Motor neuron (in vitro differentiated cells): ENCODE measurements at regions not wholly inside any gene's neighbourhood (a gene's known extent, or its start where the extent isn't known, plus 50 kb on each side); places are given as distances from the start of the nearest gene placed in this dataset.

Experiments used
- ATAC-seq, 8 experiments: fragments of 200-7000 bp; cut with Tn5 transposase; replicated peaks in 6 of 8; 2 replicates each; pipeline ENCODE4 v1.8.0; 2021; ENCODE audit warnings: mild to moderate bottlenecking in 8 of 8, moderate library complexity in 8 of 8
- H3K27ac ChIP-seq, 2 donors: fragments of 250-450 bp; sonication (Bioruptor Pico); 2 replicates each; pipeline ENCODE4 v1.9.0; 2021; ENCODE audit warnings: antibody characterized with exemption in 2 of 2, mild to moderate bottlenecking in 2 of 2, moderate library complexity in 1 of 2
- H3K4me1 ChIP-seq, 2 donors: fragments of 250-450 bp; sonication (Bioruptor Pico); replicated peaks in 1 of 2; 2 replicates each; pipeline ENCODE4 v1.6.1; 2021; ENCODE audit warnings: antibody characterized with exemption in 2 of 2, mild to moderate bottlenecking in 2 of 2, moderate library complexity in 1 of 2
- H3K4me3 ChIP-seq, 5 donors: fragments of 250-450 bp; sonication (Bioruptor Pico); 2 replicates each; pipeline ENCODE4 v1.9.0; 2021; ENCODE audit warnings: antibody characterized with exemption in 5 of 5, mild to moderate bottlenecking in 5 of 5, moderate library complexity in 4 of 5
- WGBS, 10 experiments: fragments of 450-650 bp; shearing (Covaris generic); methylation state at CpG; one replicate each; pipeline ENCODE4 v1.0.0; 2022; 5-methylcytosine and 5-hydroxymethylcytosine counted together
- in situ Hi-C, 9 experiments: fragments of 400-800 bp; cut with MboI; loops; one replicate each; pipeline ENCODE4 v1.15.0; 2021; ENCODE audit warnings: low sequenced_read_pairs in 9 of 9, low pct_unique_long_range_greater_than_20kb in 2 of 9; ENCODE audit not compliant: unreplicated experiment in 9 of 9

DNA sequence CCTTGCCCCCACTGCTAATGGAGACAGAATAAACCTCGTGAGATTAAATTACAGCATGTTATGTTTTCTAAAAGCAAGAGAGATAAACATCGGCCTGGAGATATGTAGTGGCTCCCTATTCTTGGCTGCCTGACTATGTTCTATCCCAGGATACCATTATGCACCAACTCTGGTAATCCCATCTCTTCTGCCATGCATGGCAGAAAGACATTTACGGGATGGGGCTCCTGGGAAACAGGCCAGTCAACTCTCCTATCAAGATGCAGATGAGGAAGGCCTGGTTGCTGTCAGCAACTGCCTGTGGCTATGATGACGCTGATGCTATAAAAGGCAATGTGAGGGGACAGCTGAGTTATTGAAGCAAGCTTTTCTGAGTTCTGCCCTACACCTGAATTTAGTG is 166.2 kb upstream of the VCX3A start:
- Histone ChIP-seq H3K27ac (no peak overlapping the region), H3K4me1 (no peaks in the 10 kb centered on the region), H3K4me3 (no peak overlapping the region)
- ATAC-seq: peak in 1 of 8 experiments; percentile 71
- in situ Hi-C loops: no loop called here
- 0 to 100% (median 67%) methylated on average over 1 to 3 of the region's 4 CpGs; no CpG with 5 or more reads in 7 of the 10 experiments for WGBS, 10 experiments

DNA sequence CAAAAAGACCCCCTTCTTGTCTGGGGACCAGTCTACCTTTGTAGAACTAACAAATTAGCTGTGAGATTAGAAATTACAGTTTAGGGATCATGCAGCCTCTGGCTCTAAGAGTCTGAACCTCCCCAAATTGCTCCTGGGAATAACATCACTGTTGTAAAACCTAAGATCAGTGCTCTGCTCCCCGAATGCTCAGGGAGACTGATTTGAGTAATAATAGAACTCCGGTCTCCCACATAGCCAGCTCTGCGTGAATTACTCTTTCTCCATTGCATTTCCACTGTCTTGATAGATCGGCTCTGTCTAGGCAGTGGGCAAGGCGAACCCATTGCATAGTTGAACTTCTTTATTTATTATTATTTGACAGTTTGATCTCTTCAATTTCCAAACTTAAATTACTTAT is 160.8 kb upstream of the VCX3A start:
- H3K27ac ChIP-seq: no peak overlapping the region
- no peak for ATAC-seq
- H3K4me3 ChIP-seq: no peak overlapping the region
- 0 to 60% (median 40%) methylated on average over 1 to 5 of the region's 5 CpGs; no CpG with 5 or more reads in 5 of the 10 experiments for WGBS, 10 experiments
- H3K4me1 ChIP-seq: peaks cover 0 to 4% of the 10 kb centered on the region in 2 donors
- in situ Hi-C loops: no loop called here

DNA sequence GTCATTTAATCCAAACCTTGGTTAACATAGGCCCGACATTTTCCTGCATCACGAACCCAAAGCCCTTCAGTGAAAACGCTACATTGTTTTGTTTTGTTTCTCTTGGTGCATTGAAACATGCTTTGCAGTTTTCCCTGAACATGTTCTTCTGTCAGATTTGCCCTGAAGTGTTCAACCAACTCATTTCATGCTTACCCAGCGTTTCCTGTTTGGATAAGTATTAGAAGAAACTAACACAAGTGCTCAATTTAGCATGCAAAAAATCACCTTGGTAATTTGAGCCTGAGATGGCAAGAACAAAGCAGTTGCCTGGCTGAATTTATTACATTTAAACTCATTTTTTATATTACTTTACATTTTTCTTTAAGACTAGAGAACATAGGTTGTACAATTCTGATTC is 160.1 kb upstream of the VCX3A start:
- WGBS, 10 experiments: 0 to 71% (median 30%) methylated on average over 1 to 4 of the region's 4 CpGs; no CpG with 5 or more reads in 3 of the 10 experiments
- Histone ChIP-seq H3K4me1 (peaks cover 0 to 4% of the 10 kb centered on the region in 2 donors), H3K4me3 (no peak overlapping the region), H3K27ac (no peak overlapping the region)
- in situ Hi-C loops: no loop called here
- no peak for ATAC-seq

DNA sequence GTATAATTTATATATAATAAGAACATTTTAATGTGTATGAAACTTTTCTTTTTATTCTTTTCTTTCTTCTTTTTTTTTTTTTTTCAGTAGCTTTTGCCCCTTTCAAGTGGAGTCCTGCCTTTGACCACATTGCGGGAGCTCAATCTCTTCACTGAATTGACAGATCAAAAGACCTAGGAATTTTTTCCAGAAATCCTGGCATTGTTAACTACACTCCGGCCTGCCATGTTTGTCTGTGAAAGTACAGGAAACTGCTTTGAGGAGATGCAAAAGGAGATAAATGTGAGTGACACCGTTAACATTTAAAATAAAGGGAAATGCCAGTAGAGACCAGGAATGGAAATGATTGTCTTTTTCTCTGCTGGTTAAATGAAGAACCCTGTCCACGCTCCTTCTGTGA is 159.3 kb upstream of the VCX3A start:
- H3K4me1 ChIP-seq: peaks cover 0 to 4% of the 10 kb centered on the region in 2 donors
- in situ Hi-C loops: no loop called here
- no peak overlapping the region for H3K4me3 ChIP-seq
- no peak overlapping the region for H3K27ac ChIP-seq
- ATAC-seq: no peak
- WGBS, 10 experiments: 0 to 70% (median 25%) methylated on average over 1 to 4 of the region's 4 CpGs; no CpG with 5 or more reads in 4 of the 10 experiments

DNA sequence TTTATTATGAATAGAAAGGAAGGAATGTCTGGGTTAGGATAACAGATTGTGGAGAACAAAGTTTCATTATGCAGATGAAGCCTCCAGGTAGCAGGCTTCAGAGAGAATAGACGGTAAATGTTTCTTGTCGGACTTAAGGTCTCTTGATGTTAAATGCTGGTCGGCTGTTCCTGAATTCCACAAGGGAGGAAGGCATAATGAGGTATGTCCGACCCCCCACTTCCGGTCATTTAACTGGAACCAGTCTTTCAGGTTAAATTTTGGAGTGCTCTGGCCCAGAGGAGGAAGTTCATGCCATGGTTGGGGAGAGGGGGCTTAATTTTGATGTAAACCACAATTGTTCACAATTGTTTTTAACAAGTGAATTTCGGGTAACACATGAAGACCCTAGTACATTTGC is 158.1 kb upstream of the VCX3A start:
- no peak for ATAC-seq
- H3K4me1 ChIP-seq: peaks cover 0 to 4% of the 10 kb centered on the region in 2 donors
- in situ Hi-C loops: no loop called here
- no peak overlapping the region for H3K27ac ChIP-seq
- WGBS, 10 experiments: 10 to 80% (median 80%) methylated on average over 1 to 4 of the region's 6 CpGs; no CpG with 5 or more reads in 7 of the 10 experiments
- no peak overlapping the region for H3K4me3 ChIP-seq

DNA sequence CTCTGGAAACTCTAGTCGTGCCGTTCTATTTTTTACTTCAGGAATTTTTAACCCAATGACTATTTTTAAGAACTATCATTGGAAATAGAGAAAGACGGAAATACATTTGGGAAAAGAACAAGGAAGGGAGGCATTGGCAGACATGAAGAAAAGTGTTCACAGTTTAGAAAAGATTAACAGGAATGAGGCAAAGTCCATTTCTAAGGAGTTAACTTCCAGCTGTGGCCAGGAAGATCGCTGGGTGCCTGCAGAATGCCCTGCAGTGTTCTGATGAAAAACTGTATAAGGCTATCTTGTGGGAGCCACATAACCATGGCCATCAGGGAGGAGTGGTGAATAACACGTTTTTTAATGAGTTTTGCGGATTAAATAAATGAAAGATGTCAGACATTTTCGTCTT is 150.6 kb upstream of the VCX3A start:
- no peak overlapping the region for H3K4me3 ChIP-seq
- WGBS, 10 experiments: 0 to 100% (median 55%) methylated on average over 1 to 7 of the region's 7 CpGs; no CpG with 5 or more reads in 2 of the 10 experiments
- no peaks in the 10 kb centered on the region for H3K4me1 ChIP-seq
- ATAC-seq: no peak
- H3K27ac ChIP-seq: no peak overlapping the region
- in situ Hi-C loops: no loop called here

DNA sequence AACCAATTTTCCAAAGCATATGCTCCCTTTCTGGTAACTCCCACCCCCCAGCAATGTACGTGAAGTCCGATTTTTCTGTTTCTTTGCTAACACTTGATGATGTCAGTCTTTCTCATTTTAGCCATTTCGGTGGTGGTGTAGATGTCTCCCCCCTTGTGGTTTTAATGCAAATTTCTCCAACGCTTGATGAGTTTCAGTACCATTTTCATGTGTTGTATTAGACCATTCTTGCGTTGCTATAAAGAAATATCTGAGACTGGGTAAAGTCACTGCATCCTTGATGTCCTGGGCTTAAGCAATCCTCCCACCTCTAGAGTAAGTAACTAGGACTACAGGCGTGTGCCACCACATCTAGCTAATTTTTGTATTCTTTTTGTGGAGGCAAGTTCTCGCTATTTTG is 148.4 kb upstream of the VCX3A start:
- Histone ChIP-seq H3K4me3 (no peak overlapping the region), H3K27ac (no peak overlapping the region), H3K4me1 (no peaks in the 10 kb centered on the region)
- in situ Hi-C loops: no loop called here
- 4 to 98% (median 60%) methylated on average over 1 to 6 of the region's 7 CpGs; no CpG with 5 or more reads in 5 of the 10 experiments for WGBS, 10 experiments
- no peak for ATAC-seq

DNA sequence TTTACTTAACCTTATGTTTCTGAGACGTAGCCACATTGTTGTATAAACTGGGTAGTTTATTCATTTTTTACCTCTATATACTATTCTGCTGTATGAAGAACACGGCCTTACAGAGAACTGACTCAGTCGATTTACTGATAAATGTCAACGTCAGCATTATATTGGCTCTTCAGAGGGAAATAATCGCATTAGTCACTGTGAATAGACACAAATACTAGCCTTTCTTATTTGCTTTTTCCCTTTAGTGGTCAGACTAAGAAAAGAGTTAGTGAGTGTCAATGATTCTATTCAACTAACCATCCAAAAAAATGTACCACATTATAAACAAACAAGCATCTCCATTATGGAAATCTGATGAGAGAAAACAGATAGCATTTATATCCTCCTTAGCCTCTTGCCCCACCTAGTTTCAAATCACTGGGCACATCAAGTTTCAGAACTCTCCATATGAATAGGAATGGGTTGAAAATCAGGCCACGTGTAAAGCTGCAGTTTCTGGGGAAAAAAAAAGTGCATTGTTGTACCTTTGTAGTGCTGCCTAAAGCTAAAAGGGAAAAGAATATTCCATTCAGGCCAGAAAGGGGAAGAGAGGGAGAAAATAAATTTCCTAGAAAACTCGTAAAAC is 146.7 kb upstream of the VCX3A start:
- 0 to 80% (median 44%) methylated on average over 1 to 7 of the region's 7 CpGs; no CpG with 5 or more reads in 3 of the 10 experiments for WGBS, 10 experiments
- H3K4me3 ChIP-seq: no peak overlapping the region
- no peaks in the 10 kb centered on the region for H3K4me1 ChIP-seq
- ATAC-seq: peak in 5 of 8 experiments; percentile 13 to 69 (median 60)
- H3K27ac ChIP-seq: no peak overlapping the region
- in situ Hi-C loops: no loop called here

DNA sequence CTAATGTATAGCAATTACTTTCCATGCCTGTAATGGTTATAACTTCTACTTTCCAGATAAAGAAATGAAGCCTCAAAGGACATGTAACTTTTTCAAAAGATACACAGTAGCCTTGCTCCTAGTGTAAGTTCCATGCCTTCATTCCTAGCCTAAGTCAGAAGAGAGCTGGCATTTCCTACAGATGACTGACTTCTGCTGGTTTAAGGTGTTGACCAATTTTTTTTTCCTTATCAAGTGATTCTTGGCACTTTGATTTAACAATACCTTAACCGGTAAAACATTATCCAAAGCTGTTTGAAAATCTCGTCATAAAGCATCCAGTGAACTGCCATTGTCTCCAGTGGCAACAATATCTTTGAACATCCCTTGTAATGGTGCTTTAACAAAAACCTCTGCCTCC is 145.1 kb upstream of the VCX3A start:
- WGBS, 10 experiments: 17 to 94% (median 47%) methylated on average over 2 of the region's 2 CpGs; no CpG with 5 or more reads in 5 of the 10 experiments
- Histone ChIP-seq H3K4me1 (no peaks in the 10 kb centered on the region), H3K27ac (no peak overlapping the region), H3K4me3 (no peak overlapping the region)
- in situ Hi-C loops: no loop called here
- ATAC-seq: no peak

DNA sequence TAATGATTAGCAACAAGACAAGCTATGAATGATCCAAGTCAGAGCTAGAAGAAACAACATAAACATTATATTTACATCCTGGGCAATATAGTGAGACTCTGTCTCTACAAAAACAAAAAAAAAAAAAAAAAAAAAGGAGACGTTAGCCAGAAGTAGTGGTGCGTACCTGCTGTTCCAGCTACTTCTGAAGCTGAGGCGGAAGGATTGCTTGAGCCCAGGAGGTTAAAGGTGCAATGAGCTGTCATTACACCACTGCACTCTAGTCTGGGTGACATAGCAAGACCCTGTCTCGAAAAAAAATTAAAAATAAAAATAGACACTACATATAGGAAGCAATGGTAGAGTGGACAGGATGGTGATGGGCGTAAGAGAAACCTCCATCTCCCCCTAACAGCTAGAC is 144.6 kb upstream of the VCX3A start:
- no peak for ATAC-seq
- in situ Hi-C loops: no loop called here
- 37 to 100% (median 71%) methylated on average over 1 to 3 of the region's 5 CpGs; no CpG with 5 or more reads in 2 of the 10 experiments for WGBS, 10 experiments
- Histone ChIP-seq H3K4me1 (no peaks in the 10 kb centered on the region), H3K27ac (no peak overlapping the region), H3K4me3 (no peak overlapping the region)

DNA sequence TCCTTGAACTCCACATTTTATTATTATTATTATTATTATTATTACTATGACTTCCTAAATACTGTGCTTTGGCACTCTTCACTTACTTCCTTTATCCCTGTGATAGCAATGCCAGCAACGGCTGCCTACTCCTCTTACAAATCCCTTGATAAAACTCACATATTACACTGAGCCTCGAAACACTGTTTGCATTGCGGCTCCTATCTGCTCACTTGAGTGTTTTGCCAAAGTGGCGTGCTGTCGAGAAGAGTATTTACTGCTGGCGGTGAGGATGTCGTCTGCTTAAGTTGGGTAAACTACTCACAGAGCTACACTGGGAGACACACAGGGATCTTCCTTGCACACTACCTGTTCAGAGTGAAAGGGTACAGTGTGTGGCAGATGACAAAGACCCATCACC is 143.4 kb upstream of the VCX3A start:
- 20 to 100% (median 79%) methylated on average over 1 to 5 of the region's 7 CpGs; no CpG with 5 or more reads in 4 of the 10 experiments for WGBS, 10 experiments
- H3K27ac ChIP-seq: no peak overlapping the region
- in situ Hi-C loops: no loop called here
- H3K4me1 ChIP-seq: no peaks in the 10 kb centered on the region
- no peak overlapping the region for H3K4me3 ChIP-seq
- ATAC-seq: no peak

DNA sequence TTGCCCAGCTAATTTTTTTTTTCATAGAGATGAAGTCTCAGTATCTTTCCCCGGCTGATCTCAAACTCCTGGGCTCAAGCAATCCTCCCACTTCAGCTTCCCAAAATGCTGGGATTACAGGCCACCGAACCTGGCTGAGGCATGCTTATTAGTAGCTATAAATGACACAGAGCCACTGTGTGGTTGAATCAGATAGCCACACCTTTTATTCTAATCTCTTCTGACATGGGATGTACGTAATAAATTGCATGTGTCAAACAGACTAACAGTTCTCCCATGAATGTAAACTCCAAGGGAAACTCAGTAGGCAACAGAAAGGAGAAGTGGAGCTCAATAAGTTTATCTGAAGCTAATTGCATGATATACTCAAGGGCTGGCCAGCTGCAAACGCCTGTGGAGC is 139.8 kb upstream of the VCX3A start:
- in situ Hi-C loops: no loop called here
- WGBS, 10 experiments: 21 to 93% (median 66%) methylated on average over 1 to 4 of the region's 4 CpGs; no CpG with 5 or more reads in 6 of the 10 experiments
- no peak overlapping the region for H3K27ac ChIP-seq
- no peak overlapping the region for H3K4me3 ChIP-seq
- peak in 2 of 8 experiments; percentile 58 to 63 for ATAC-seq
- no peaks in the 10 kb centered on the region for H3K4me1 ChIP-seq

DNA sequence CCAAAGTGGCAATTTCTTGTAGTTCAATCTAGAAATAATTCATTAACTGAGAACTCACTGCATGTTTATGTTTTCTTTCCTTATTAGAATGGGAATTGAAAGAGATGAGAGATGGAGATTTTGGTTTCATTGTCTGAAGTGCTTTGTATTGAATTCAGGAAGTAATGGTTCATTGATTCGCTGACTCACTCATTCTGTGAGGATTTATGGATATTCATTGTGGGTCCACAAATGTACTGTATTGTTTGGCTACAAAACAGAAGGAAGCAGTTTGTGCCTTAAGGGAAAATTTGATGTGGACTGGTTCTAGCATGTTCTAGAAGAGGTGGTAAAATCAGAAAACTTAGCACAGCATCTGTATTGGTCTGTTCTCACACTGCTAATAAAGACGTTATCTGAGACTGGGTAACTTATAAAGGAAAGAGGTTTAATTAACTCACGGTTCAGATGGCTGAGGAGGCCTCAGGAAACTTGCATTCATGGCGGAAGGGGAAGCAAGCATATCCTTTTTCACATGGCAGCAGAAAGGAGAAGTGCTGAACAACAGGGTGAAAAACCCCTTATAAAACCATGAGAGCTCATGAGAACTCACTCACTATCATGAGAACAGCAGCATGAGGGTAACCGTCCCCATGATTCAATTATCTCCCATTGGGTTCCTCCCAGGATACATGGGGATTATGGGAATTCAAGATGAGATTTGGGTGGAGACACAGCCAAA is 132.3 kb upstream of the VCX3A start:
- in situ Hi-C loops: no loop called here
- 0 to 94% (median 31%) methylated on average over 1 to 4 of the region's 5 CpGs; no CpG with 5 or more reads in 6 of the 10 experiments for WGBS, 10 experiments
- no peaks in the 10 kb centered on the region for H3K4me1 ChIP-seq
- no peak overlapping the region for H3K27ac ChIP-seq
- H3K4me3 ChIP-seq: no peak overlapping the region
- peak in 2 of 8 experiments; percentile 87 to 89 for ATAC-seq
